ENCODE measurements at regions not wholly inside any gene's neighbourhood (a gene's known extent, or its start where the extent isn't known, plus 50 kb on each side); places are given as distances from the start of the nearest gene placed in this dataset.

DNA sequence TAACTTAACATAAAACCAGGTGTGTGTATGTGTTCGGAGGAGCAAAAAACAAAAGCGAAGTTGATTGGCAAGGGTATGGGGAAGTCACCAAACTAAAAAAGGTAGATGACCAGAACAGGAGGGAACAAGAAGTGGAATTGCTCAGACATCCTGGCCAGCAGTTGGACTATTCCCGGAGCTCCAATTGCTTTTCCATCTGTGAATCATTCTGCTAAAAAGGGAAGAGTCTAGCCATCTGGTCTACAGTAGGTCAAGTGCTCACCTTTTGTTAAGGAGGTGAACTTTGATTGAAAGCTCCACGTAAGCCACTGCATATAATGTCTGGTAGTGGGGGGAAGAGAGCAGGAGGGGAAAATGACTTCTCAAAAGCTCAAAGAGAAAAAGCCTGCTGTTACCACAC is 50.0 kb upstream of the BET1 start:
- FAIRE-seq = no peak

GRCh38 chr7:94055963-94056362 is 51.8 kb upstream of the BET1 start:
- FAIRE-seq = no peak

GRCh38 chr7:94056796-94057207 is 52.6 kb upstream of the BET1 start:
- no peak for FAIRE-seq

DNA sequence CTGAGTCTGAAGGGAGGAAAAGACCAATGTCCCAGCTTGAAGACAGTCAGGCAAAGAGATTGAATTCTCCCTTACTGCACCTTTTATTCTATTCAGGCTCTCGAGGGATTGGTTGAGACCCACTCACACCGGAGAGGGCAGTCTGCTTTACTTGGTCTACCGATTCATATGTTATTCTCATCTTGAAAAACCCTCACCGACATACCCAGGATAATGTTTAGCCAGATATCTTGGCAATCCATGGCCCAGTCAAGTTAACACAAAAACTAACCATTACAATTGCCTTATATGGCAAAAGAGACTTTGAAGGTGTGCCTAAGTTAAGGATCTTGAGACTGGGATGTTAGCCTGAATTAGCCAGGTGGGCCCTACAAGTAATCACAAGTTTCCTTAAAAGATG is 53.8 kb upstream of the BET1 start:
- FAIRE-seq = no peak

DNA sequence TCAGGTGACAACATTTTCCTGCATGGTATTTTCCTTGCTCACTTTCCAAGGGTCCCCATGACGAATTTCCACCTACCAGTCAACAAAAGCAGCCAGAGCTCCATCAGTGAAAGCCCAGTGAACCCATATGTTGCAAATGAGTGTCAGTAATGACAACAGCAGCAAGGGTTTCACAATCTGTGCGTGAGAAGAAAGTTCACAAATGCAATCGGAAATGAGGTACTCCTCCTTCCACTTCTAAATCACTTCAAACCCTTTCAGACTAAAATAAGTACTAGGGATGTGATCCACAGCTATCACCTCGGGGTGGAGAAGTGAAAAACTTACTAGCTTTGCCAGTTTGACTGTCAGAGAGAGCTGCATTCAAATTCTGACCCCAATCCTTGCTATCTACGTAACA is 55.6 kb upstream of the BET1 start:
- FAIRE-seq = no peak

GRCh38 chr7:94060752-94061151 is 56.6 kb upstream of the BET1 start:
- FAIRE-seq = no peak

DNA sequence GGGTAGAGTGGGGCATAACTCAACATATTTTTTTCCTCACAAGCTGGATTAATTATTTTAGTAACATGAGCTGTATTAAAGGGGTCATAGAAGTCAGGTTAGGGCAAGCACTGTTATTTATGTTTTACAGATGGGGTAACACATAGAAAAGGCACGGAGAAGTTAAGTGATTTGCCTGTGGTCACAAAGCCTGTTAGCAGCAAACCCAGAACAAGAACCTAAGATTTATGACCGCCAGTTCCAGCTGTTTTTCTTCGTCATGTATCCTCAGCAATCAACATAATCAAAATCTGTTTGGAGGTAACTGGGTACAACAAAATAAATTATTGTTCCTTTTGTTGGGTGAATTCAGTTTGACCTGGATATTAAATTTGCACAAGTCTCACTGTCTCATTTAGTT is 57.2 kb upstream of the BET1 start:
- no peak for FAIRE-seq

DNA sequence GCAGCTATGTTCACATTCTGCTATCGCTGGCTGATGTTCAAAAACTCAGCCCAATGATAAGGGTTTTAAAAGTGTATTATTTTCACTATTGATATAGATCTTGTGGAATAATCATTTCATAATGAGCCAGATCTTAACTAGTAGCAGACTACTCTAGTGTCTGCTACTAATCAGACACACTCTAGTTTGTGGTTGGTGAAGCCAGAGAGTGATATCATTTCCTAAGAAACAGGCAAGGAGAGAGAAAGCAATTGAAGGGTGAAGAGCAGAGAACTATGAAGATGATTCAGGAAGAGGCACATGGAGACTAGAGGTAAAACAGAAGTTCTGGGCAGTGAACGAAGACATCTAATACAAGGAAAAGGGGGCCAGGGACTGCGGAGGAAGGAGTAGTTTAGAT is 58.2 kb upstream of the BET1 start:
- FAIRE-seq = no peak

- FAIRE-seq = no peak
Measured at GRCh38 chr7:94064541-94065191, 60.5 kb upstream of the BET1 start.

GRCh38 chr7:94067047-94067446 is 62.9 kb upstream of the BET1 start:
- no peak for FAIRE-seq

- FAIRE-seq = no peak
Measured at GRCh38 chr7:94067506-94067905, 63.4 kb upstream of the BET1 start.

- no peak for FAIRE-seq
Measured at GRCh38 chr7:94069162-94069739, 65.1 kb upstream of the BET1 start.

DNA sequence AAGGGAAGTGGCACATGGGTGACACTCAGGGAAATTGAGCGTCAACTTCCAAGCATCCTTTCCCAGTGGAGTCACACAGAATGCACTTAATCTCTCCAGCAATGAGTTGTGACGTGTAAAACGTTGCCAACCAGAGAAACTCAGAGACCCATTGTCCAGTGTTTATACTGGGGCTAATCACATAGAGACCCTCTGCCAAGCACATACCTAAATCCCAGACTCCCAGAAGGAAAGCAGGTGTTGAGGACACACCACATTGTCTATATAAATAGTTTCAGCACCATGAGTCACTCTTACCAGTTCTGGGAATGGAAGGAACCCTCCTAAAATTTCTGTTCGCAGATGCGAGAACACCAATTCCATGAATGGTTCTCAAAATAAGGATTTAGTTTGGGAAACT is 76.4 kb upstream of the BET1 start:
- no peak for FAIRE-seq

DNA sequence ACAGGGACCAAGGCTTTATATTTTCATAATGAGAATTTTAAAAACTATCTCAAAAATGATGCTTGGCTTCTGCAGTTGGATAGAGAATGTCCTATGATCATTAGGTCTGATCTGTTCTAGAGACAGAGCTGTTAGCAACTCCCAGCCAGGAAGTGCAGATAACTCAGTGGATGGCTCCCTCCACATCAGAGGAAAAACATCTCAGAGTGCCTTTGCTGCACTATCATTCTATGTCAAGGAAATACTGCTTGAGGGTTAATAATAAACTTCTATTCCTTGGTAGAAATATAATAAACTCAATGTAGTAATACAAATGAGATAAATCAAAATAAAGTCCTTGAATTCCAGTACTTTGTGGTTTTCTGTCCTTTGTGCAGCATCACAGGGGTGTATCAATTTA is 78.0 kb upstream of the BET1 start:
- no peak for FAIRE-seq

DNA sequence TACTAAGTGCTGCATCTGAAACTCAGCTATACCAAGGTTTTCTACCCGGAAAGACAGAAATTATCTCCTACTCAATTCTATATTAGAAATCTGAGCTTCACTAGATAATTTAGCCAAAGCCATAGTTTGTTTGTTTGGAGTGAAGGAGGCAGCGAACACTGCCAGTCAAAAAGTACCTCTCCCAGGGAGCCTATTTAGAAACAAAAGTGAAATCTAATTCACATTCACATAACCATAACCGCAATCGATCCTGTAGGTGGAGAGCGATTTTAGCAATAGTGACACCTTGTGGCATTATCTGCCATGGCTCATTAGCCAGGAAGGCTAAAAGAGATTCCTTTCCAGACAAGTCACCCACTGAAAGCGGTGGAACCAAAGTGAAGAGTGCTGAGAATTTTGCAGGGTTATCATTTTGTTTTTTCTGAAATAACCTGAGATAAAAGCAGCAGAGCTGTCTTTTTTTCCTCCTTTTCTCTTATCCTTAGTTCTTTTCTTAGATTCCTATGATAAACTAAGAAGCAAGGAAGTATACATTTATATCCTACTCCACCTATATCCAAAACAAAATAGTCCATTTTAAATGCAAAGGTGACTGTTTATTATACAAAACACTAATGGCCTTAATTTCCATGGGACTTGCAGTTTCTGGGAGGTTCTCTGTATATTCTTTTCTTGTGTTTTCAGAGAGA is 83.7 kb upstream of the BET1 start:
- FAIRE-seq = peak; percentile 56

- FAIRE-seq = no peak
Measured at GRCh38 chr7:94088560-94088959, 84.4 kb upstream of the BET1 start.

GRCh38 chr7:94089806-94090205 is 85.7 kb upstream of the BET1 start:
- FAIRE-seq = no peak

GRCh38 chr7:94092980-94093379 is 88.8 kb upstream of the BET1 start:
- no peak for FAIRE-seq

- FAIRE-seq = no peak
Measured at GRCh38 chr7:94094298-94094697, 90.1 kb upstream of the BET1 start.

DNA sequence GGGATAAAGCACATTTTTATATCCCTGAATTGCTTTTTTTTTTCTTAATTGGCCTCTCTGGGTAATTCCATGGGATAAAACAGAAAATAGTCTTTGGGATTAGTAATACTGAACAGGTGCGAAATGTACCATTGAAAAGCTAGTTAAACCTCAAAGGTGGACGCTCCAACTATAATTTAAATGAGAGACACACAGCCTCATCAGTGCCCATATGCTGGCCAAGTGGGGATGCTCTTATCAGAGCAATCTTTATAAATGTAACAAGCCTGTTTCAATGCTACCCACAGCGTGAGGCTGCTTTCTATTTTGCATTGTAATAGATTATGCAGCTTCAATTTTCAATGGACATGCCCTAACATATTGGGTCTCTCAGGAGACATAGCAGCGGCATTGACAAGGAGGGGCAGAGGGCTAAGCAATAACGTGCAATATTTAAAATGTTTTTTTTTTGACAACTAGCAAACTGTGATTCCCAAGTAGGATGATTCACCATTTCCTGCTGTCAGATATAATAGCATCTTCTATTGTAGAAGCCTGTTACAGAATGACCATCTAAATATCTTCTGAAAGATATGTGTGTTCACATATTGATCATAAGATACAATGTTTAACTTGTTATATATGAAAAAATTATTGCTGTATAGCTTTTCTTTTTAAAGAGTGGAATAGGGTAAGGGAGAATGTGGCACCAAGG is 91.3 kb upstream of the BET1 start:
- FAIRE-seq = no peak

- no peak for FAIRE-seq
Measured at GRCh38 chr7:94099679-94100078, 95.5 kb upstream of the BET1 start.

DNA sequence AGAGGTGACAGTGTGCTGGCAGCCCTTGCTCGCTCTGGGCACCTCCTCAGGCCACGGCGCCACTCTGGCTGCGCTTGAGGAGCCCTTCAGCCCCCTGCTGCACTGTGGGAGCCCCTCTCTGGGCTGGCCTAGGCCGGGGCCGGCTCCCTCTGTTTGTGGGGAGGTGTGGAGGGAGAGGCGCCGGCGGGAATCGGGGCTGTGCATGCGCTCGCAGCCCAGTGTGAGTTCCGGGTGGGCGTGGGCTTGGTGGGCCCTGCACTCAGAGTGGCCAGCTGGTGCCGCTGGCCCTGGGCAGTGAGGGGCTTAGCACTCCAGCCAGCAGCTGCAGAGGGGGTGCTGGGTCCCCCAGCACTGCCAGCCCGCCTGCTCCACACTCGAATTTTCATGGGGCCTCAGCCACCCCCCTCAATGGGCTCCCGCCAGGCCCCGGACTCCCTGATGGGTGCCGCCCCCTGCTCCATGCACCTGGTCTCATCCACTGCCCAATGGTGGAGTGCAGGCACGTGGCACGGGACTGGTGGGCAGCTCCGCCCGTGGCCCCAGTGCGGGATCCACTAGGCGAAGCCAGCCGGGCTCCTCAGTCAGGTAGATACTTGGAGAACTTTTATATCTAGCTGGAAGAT is 96.7 kb upstream of the BET1 start:
- FAIRE-seq = no peak

- FAIRE-seq = no peak
Measured at GRCh38 chr7:94104301-94104700, 100.1 kb upstream of the BET1 start.

- FAIRE-seq = no peak
Measured at GRCh38 chr7:94109556-94109955, 105.4 kb upstream of the BET1 start.
